Hematopoietic multipotent progenitor cell (in vitro differentiated cells): ENCODE measurements at regions not wholly inside any gene's neighbourhood (a gene's known extent, or its start where the extent isn't known, plus 50 kb on each side); places are given as distances from the start of the nearest gene placed in this dataset.
"Not testable (repeated sequence)": the region's sequence is repeated elsewhere in the genome, so short reads cannot be mapped to it uniquely, and the experiment has no call there.

ENCODE experiments used
- DNase-seq, 3 donors: peaks; one replicate each; pipeline ENCODE4 v3.0.0-alpha.2; 2011 to 2015; ENCODE audit warnings: low read depth in 2 of 3, low spot score in 2 of 3

GRCh38 chr4:81746773-81747172, 275.1 kb upstream of the RASGEF1B start:
- no peak for DNase-seq

GRCh38 chr4:81746071-81746470, 274.4 kb upstream of the RASGEF1B start:
- no peak for DNase-seq

- peak in 1 of 3 donors; percentile 24 for DNase-seq
Measured at GRCh38 chr4:81745050-81745449, 273.3 kb upstream of the RASGEF1B start.

GRCh38 chr4:81743731-81744435, 272.2 kb upstream of the RASGEF1B start:
- no peak for DNase-seq

GRCh38 chr4:81740487-81740886, 268.8 kb upstream of the RASGEF1B start:
- DNase-seq: peak in 1 of 3 donors; percentile 11

- no peak for DNase-seq
Measured at GRCh38 chr4:81738891-81739290, 267.2 kb upstream of the RASGEF1B start.

- DNase-seq: no peak
Measured at GRCh38 chr4:81737865-81738559, 266.3 kb upstream of the RASGEF1B start.

- DNase-seq: no peak
Measured at GRCh38 chr4:81736324-81736723, 264.6 kb upstream of the RASGEF1B start.

- DNase-seq: no peak
Measured at GRCh38 chr4:81732980-81733379, 261.3 kb upstream of the RASGEF1B start.

- DNase-seq: peak in 2 of 3 donors; percentile 39 to 62
Measured at GRCh38 chr4:81724925-81725329, 253.2 kb upstream of the RASGEF1B start.

- peak in 1 of 3 donors; percentile 37 for DNase-seq
Measured at GRCh38 chr4:81723927-81724587, 252.3 kb upstream of the RASGEF1B start.

GRCh38 chr4:81723019-81723884, 251.5 kb upstream of the RASGEF1B start:
- DNase-seq: no peak

GRCh38 chr4:81722290-81722851, 250.7 kb upstream of the RASGEF1B start:
- DNase-seq: no peak

GRCh38 chr4:81715757-81716156, 244.1 kb upstream of the RASGEF1B start:
- no peak for DNase-seq

- not testable (repeated sequence) for DNase-seq
Measured at GRCh38 chr4:81715357-81715756, 243.7 kb upstream of the RASGEF1B start.

- no peak for DNase-seq
Measured at GRCh38 chr4:81714291-81714690, 242.6 kb upstream of the RASGEF1B start.

- DNase-seq: no peak
Measured at GRCh38 chr4:81712714-81713113, 241.0 kb upstream of the RASGEF1B start.

- no peak for DNase-seq
Measured at GRCh38 chr4:81704461-81704860, 232.8 kb upstream of the RASGEF1B start.

GRCh38 chr4:81700189-81700588, 228.5 kb upstream of the RASGEF1B start:
- DNase-seq: no peak

- DNase-seq: no peak
Measured at GRCh38 chr4:81698538-81699296, 227.0 kb upstream of the RASGEF1B start.
